ENCODE measurements at regions not wholly inside any gene's neighbourhood (a gene's known extent, or its start where the extent isn't known, plus 50 kb on each side); places are given as distances from the start of the nearest gene placed in this dataset.

GRCh38 chr9:88726803-88727202 lies 191.8 kb downstream of the NXNL2 start:
- no peak for TF ChIP-seq CTCF (IDR thresholded peaks at IDR 0.05)
- no peak for TF ChIP-seq SIN3A (IDR thresholded peaks at IDR 0.05; ENCODE audit: borderline replicate concordance, low read depth, low read length)
